CD4-positive, alpha-beta T cell treated with Interleukin-6 for 4 hours (primary cell): ENCODE measurements at regions not wholly inside any gene's neighbourhood (a gene's known extent, or its start where the extent isn't known, plus 50 kb on each side); places are given as distances from the start of the nearest gene placed in this dataset.
"Not testable (repeated sequence)": the region's sequence is repeated elsewhere in the genome, so short reads cannot be mapped to it uniquely, and the experiment has no call there.

Source experiments
- DNase-seq: peaks from one replicate; pipeline ENCODE4 v3.0.0-alpha.2; 2020; ENCODE audit warnings: mixed read lengths

- DNase-seq = no peak
Measured at GRCh38 chrX:500481-501010, 113.8 kb upstream of the PPP2R3B start.

- DNase-seq = no peak
Measured at GRCh38 chrX:506341-506740, 119.6 kb upstream of the PPP2R3B start.

GRCh38 chrX:508163-508562 lies 121.5 kb upstream of the PPP2R3B start:
- no peak for DNase-seq

GRCh38 chrX:508821-509220 lies 121.8 kb upstream of the SHOX start:
- not testable (repeated sequence) for DNase-seq

- DNase-seq = not testable (repeated sequence)
Measured at GRCh38 chrX:511089-511488, 119.5 kb upstream of the SHOX start.

GRCh38 chrX:518319-518718 lies 112.3 kb upstream of the SHOX start:
- DNase-seq = no peak

- DNase-seq = no peak
Measured at GRCh38 chrX:519741-520140, 110.8 kb upstream of the SHOX start.

- no peak for DNase-seq
Measured at GRCh38 chrX:522456-522855, 108.1 kb upstream of the SHOX start.

GRCh38 chrX:525134-525533 lies 105.5 kb upstream of the SHOX start:
- DNase-seq = no peak

- DNase-seq = no peak
Measured at GRCh38 chrX:526295-527224, 104.0 kb upstream of the SHOX start.

- DNase-seq = no peak
Measured at GRCh38 chrX:530726-531610, 99.6 kb upstream of the SHOX start.

- DNase-seq = no peak
Measured at GRCh38 chrX:531611-531936, 99.0 kb upstream of the SHOX start.

GRCh38 chrX:534804-535203 lies 95.8 kb upstream of the SHOX start:
- no peak for DNase-seq

- DNase-seq = no peak
Measured at GRCh38 chrX:536616-537015, 94.0 kb upstream of the SHOX start.

- no peak for DNase-seq
Measured at GRCh38 chrX:537151-537550, 93.4 kb upstream of the SHOX start.

GRCh38 chrX:538311-538710 lies 92.3 kb upstream of the SHOX start:
- no peak for DNase-seq

- DNase-seq = not testable (repeated sequence)
Measured at GRCh38 chrX:541006-541405, 89.6 kb upstream of the SHOX start.

GRCh38 chrX:542179-542578 lies 88.4 kb upstream of the SHOX start:
- no peak for DNase-seq

GRCh38 chrX:545452-545885 lies 85.1 kb upstream of the SHOX start:
- no peak for DNase-seq

GRCh38 chrX:550514-550913 lies 80.1 kb upstream of the SHOX start:
- DNase-seq = no peak

GRCh38 chrX:551306-551705 lies 79.3 kb upstream of the SHOX start:
- no peak for DNase-seq

GRCh38 chrX:552496-552895 lies 78.1 kb upstream of the SHOX start:
- no peak for DNase-seq

- DNase-seq = no peak
Measured at GRCh38 chrX:554271-554670, 76.3 kb upstream of the SHOX start.
